Esophagus muscularis mucosa (tissue), 4 donors: ENCODE measurements at regions not wholly inside any gene's neighbourhood (a gene's known extent, or its start where the extent isn't known, plus 50 kb on each side); places are given as distances from the start of the nearest gene placed in this dataset.

Experiments used
- DNase-seq: peaks from one replicate; pipeline ENCODE4 v3.0.0-alpha.2; 2017; ENCODE audit errors: extremely low spot score
- H3K27ac ChIP-seq, 4 donors: fragments of 200-600 bp; sonication (generic); replicated peaks in 1 of 4; 1 replicate in 3 of 4; 2 replicates in 1 of 4; pipeline ENCODE4 v1.5.1; 2016 to 2019; ENCODE audit warnings: mild to moderate bottlenecking in 1 of 4
- H3K27me3 ChIP-seq, 4 donors: fragments of 200-600 bp; sonication (generic); one replicate each; pipeline versions ENCODE4 v1.5.1 to v1.6.0; 2016 to 2019
- H3K36me3 ChIP-seq, 4 donors: fragments of 200-600 bp; sonication (generic); one replicate each; pipeline ENCODE4 v1.5.1; 2016 to 2019
- H3K4me1 ChIP-seq, 4 donors: fragments of 200-600 bp; sonication (generic); one replicate each; pipeline ENCODE4 v1.5.1; 2016 to 2019
- H3K4me3 ChIP-seq, 4 donors: fragments of 200-600 bp; sonication (generic); 1 replicate in 2 of 4; 2 replicates in 2 of 4; pipeline ENCODE4 v1.5.1; 2016 to 2019; ENCODE audit warnings: mild to moderate bottlenecking in 4 of 4, moderate library complexity in 1 of 4
- H3K9me3 ChIP-seq, 4 donors: fragments of 200-600 bp; sonication (generic); 1 replicate in 3 of 4; 2 replicates in 1 of 4; pipeline ENCODE4 v1.5.1; 2016 to 2019
- CTCF ChIP-seq, 3 experiments: fragments of 200-600 bp in 2 of 3; fragments of 450-650 bp in 1 of 3; sonication (generic) in 2 of 3; IDR thresholded peaks; one replicate each; pipeline ENCODE4 v1.5.1; 2017 to 2019; ENCODE audit warnings: antibody characterized with exemption in 3 of 3, mild to moderate bottlenecking in 2 of 3, moderate library complexity in 1 of 3
- EP300 ChIP-seq: sonication (generic); formaldehyde crosslinking; IDR thresholded peaks from one replicate; pipeline ENCODE4 v1.6.1; 2017; ENCODE audit warnings: antibody characterized with exemption
- POLR2A ChIP-seq: fragments of 450-650 bp; IDR thresholded peaks from one replicate; pipeline ENCODE4 v1.6.1; 2017; ENCODE audit warnings: antibody characterized with exemption, moderate library complexity, mild to moderate bottlenecking, low read depth
- POLR2AphosphoS5 ChIP-seq, 2 donors: sonication (generic); formaldehyde crosslinking; IDR thresholded peaks; one replicate each; pipeline ENCODE4 v1.6.1; 2017; ENCODE audit warnings: antibody characterized with exemption in 2 of 2
- WGBS: methylation state at CpG from one replicate; pipeline ENCODE4 v1.1.5; 2018; 5-methylcytosine and 5-hydroxymethylcytosine counted together
- intact Hi-C: fragments of 100-400 bp; cut with DNase I; formaldehyde crosslinking; loops from one replicate; pipeline ENCODE4 v1.15.1; 2023

DNA sequence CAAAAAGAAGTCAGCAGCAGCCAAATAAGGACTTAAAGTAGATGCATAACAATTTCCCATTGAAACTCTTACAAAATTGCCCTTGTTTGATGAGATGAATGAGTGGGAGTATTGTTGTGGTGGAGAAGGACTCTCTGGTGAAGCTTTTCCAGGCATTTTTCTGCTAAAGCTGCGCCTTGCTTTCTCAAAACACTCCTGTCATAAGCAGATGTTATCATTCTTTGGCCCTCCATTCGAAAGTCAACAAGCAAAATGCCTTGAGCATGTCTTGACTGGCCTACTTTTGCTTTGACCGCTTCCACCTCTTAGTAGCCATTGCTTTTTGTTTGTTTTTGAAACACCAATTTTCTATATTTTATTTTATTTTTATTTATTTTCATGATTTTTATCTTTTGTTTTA lies 340.9 kb upstream of the FGF13 start:
- H3K27ac ChIP-seq = no peak overlapping the region
- no peaks in the 10 kb centered on the region for H3K9me3 ChIP-seq
- intact Hi-C loops = no loop called here
- no peak for DNase-seq
- no peaks in the 10 kb centered on the region for H3K36me3 ChIP-seq
- TF ChIP-seq POLR2A (no peak), EP300 (no peak), CTCF (IDR thresholded peaks at IDR 0.05) (no peak), POLR2AphosphoS5 (IDR thresholded peaks at IDR 0.05) (no peak)
- no peak overlapping the region for H3K4me3 ChIP-seq
- H3K4me1 ChIP-seq = no peaks in the 10 kb centered on the region
- H3K27me3 ChIP-seq = no peaks in the 10 kb centered on the region
- 59% methylated on average over 3 of the region's 3 CpGs for WGBS

DNA sequence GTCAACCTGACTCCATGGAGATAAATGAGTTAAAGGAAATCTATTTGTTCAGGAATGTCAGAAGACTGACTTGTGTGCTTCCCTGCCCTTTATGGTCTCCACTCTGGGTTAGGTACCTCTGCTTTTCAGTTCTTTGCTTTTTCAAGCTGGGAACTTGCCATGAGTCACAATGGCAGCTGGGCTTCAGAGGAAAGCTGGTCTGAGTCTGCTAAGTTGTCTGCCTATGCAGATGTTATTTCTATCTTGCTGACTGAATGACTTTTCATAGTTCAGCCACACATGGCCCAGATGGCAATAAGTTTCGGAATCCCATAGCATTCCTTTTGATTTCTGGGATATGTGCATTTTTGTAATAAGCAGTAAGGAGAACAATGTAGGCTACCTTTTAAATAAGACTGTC lies 337.9 kb upstream of the FGF13 start:
- H3K36me3 ChIP-seq = no peaks in the 10 kb centered on the region
- no peak for DNase-seq
- no peak overlapping the region for H3K4me3 ChIP-seq
- intact Hi-C loops = no loop called here
- H3K27ac ChIP-seq = no peak overlapping the region
- H3K9me3 ChIP-seq = peaks cover 0 to 8% (median 0%) of the 10 kb centered on the region in 4 donors
- no peaks in the 10 kb centered on the region for H3K4me1 ChIP-seq
- 53% methylated on average over 1 of the region's 1 CpG for WGBS
- H3K27me3 ChIP-seq = no peaks in the 10 kb centered on the region
- TF ChIP-seq CTCF (IDR thresholded peaks at IDR 0.05) (no peak), POLR2A (no peak), EP300 (no peak)

- no peak overlapping the region for H3K4me3 ChIP-seq
- no peak for DNase-seq
- no peaks in the 10 kb centered on the region for H3K4me1 ChIP-seq
- H3K27ac ChIP-seq = no peak overlapping the region
- intact Hi-C loops = no loop called here
- no peaks in the 10 kb centered on the region for H3K36me3 ChIP-seq
- H3K9me3 ChIP-seq = peaks cover 0 to 8% (median 0%) of the 10 kb centered on the region in 4 donors
- 76% methylated on average over 6 of the region's 6 CpGs for WGBS
- TF ChIP-seq EP300 (no peak), POLR2A (no peak), CTCF (IDR thresholded peaks at IDR 0.05) (no peak), POLR2AphosphoS5 (IDR thresholded peaks at IDR 0.05) (no peak)
- H3K27me3 ChIP-seq = no peaks in the 10 kb centered on the region
Measured at GRCh38 chrX:139044680-139045079, 333.2 kb upstream of the FGF13 start.

- DNase-seq = no peak
- TF ChIP-seq EP300 (no peak), POLR2A (no peak), POLR2AphosphoS5 (IDR thresholded peaks at IDR 0.05) (no peak), CTCF (IDR thresholded peaks at IDR 0.05) (no peak)
- Histone ChIP-seq H3K4me3 (no peak overlapping the region), H3K9me3 (no peaks in the 10 kb centered on the region), H3K27ac (no peak overlapping the region), H3K36me3 (no peaks in the 10 kb centered on the region), H3K4me1 (no peaks in the 10 kb centered on the region), H3K27me3 (no peaks in the 10 kb centered on the region)
- intact Hi-C loops = no loop called here
Measured at GRCh38 chrX:139039041-139039440, 327.5 kb upstream of the FGF13 start.

- Histone ChIP-seq H3K9me3 (no peaks in the 10 kb centered on the region), H3K27ac (no peak overlapping the region), H3K36me3 (no peaks in the 10 kb centered on the region), H3K27me3 (no peaks in the 10 kb centered on the region), H3K4me1 (no peaks in the 10 kb centered on the region), H3K4me3 (no peak overlapping the region)
- 60% methylated on average over 1 of the region's 1 CpG for WGBS
- intact Hi-C loops = no loop called here
- TF ChIP-seq CTCF (IDR thresholded peaks at IDR 0.05) (no peak), POLR2A (no peak), POLR2AphosphoS5 (IDR thresholded peaks at IDR 0.05) (no peak), EP300 (no peak)
- no peak for DNase-seq
Measured at GRCh38 chrX:139026811-139027210, 315.3 kb upstream of the FGF13 start.
